ENCODE measurements at regions not wholly inside any gene's neighbourhood (a gene's known extent, or its start where the extent isn't known, plus 50 kb on each side); places are given as distances from the start of the nearest gene placed in this dataset.

GRCh38 chr16:35686595-35686994 is 2227.2 kb downstream of the TP53TG3F start:
- no peaks in the 10 kb centered on the region for H3K27me3 ChIP-seq (ENCODE audit: control insufficient read depth in 3 of 3, insufficient read depth in 3 of 3, low read length in 2 of 3)
- no peak overlapping the region for H3K4me3 ChIP-seq
- TF ChIP-seq CTCF (IDR thresholded peaks at IDR 0.05; ENCODE audit: control extremely low read depth, extremely low read depth), result no peak
- peaks cover 0 to 34% (median 6%) of the 10 kb centered on the region in 4 donors for H3K9me3 ChIP-seq (ENCODE audit: control insufficient read depth in 4 of 4, insufficient read depth in 3 of 4, low read length in 3 of 4)
- WGBS, 2 donors, result 89 to 93% methylated on average over 3 of the region's 3 CpGs
- no peak overlapping the region for H3K27ac ChIP-seq (ENCODE audit: low read depth in 1 of 2, low read length in 1 of 2)
- ATAC-seq (ENCODE audit: insufficient read depth, low FRiP score) (no peak), DNase-seq (no peak)
- H3K9ac ChIP-seq (ENCODE audit: insufficient read depth in 1 of 2, low read length in 2 of 2), result no peak overlapping the region
- H3K36me3 ChIP-seq (ENCODE audit: control insufficient read depth in 4 of 4, insufficient read depth in 4 of 4, low read length in 4 of 4), result no peaks in the 10 kb centered on the region
- no peaks in the 10 kb centered on the region for H3K4me1 ChIP-seq (ENCODE audit: control insufficient read depth in 5 of 5, insufficient read depth in 5 of 5, low read length in 5 of 5)

GRCh38 chr16:35687071-35687470 is 2227.7 kb downstream of the TP53TG3F start:
- Histone ChIP-seq H3K27ac (ENCODE audit: low read depth in 1 of 2, low read length in 1 of 2) (no peak overlapping the region), H3K4me3 (no peak overlapping the region), H3K9me3 (ENCODE audit: control insufficient read depth in 4 of 4, insufficient read depth in 3 of 4, low read length in 3 of 4) (peaks cover 0 to 36% (median 6%) of the 10 kb centered on the region in 4 donors), H3K4me1 (ENCODE audit: control insufficient read depth in 5 of 5, insufficient read depth in 5 of 5, low read length in 5 of 5) (no peaks in the 10 kb centered on the region), H3K27me3 (ENCODE audit: control insufficient read depth in 3 of 3, insufficient read depth in 3 of 3, low read length in 2 of 3) (no peaks in the 10 kb centered on the region), H3K36me3 (ENCODE audit: control insufficient read depth in 4 of 4, insufficient read depth in 4 of 4, low read length in 4 of 4) (no peaks in the 10 kb centered on the region), H3K9ac (ENCODE audit: insufficient read depth in 1 of 2, low read length in 2 of 2) (no peak overlapping the region)
- WGBS, 2 donors, result 60 to 69% methylated on average over 7 of the region's 7 CpGs
- ATAC-seq (ENCODE audit: insufficient read depth, low FRiP score) (no peak), DNase-seq (no peak)
- TF ChIP-seq CTCF (IDR thresholded peaks at IDR 0.05; ENCODE audit: control extremely low read depth, extremely low read depth), result no peak

GRCh38 chr16:35687781-35688180 is 2228.4 kb downstream of the TP53TG3F start:
- no peak overlapping the region for H3K9ac ChIP-seq (ENCODE audit: insufficient read depth in 1 of 2, low read length in 2 of 2)
- H3K4me3 ChIP-seq, result no peak overlapping the region
- ATAC-seq (ENCODE audit: insufficient read depth, low FRiP score), result no peak
- no peaks in the 10 kb centered on the region for H3K27me3 ChIP-seq (ENCODE audit: control insufficient read depth in 3 of 3, insufficient read depth in 3 of 3, low read length in 2 of 3)
- H3K27ac ChIP-seq (ENCODE audit: low read depth in 1 of 2, low read length in 1 of 2), result no peak overlapping the region
- no peak for DNase-seq
- TF ChIP-seq CTCF (IDR thresholded peaks at IDR 0.05; ENCODE audit: control extremely low read depth, extremely low read depth), result no peak
- H3K36me3 ChIP-seq (ENCODE audit: control insufficient read depth in 4 of 4, insufficient read depth in 4 of 4, low read length in 4 of 4), result no peaks in the 10 kb centered on the region
- H3K9me3 ChIP-seq (ENCODE audit: control insufficient read depth in 4 of 4, insufficient read depth in 3 of 4, low read length in 3 of 4), result peaks cover 0 to 41% (median 7%) of the 10 kb centered on the region in 4 donors
- H3K4me1 ChIP-seq (ENCODE audit: control insufficient read depth in 5 of 5, insufficient read depth in 5 of 5, low read length in 5 of 5), result no peaks in the 10 kb centered on the region
- 42 to 46% methylated on average over 5 of the region's 5 CpGs for WGBS, 2 donors

GRCh38 chr16:35689764-35690163 is 2230.4 kb downstream of the TP53TG3F start:
- 83 to 87% methylated on average over 7 of the region's 7 CpGs for WGBS, 2 donors
- H3K9ac ChIP-seq (ENCODE audit: insufficient read depth in 1 of 2, low read length in 2 of 2), result no peak overlapping the region
- no peaks in the 10 kb centered on the region for H3K36me3 ChIP-seq (ENCODE audit: control insufficient read depth in 4 of 4, insufficient read depth in 4 of 4, low read length in 4 of 4)
- peaks cover 0 to 51% (median 5%) of the 10 kb centered on the region in 4 donors for H3K9me3 ChIP-seq (ENCODE audit: control insufficient read depth in 4 of 4, insufficient read depth in 3 of 4, low read length in 3 of 4)
- no peaks in the 10 kb centered on the region for H3K4me1 ChIP-seq (ENCODE audit: control insufficient read depth in 5 of 5, insufficient read depth in 5 of 5, low read length in 5 of 5)
- no peaks in the 10 kb centered on the region for H3K27me3 ChIP-seq (ENCODE audit: control insufficient read depth in 3 of 3, insufficient read depth in 3 of 3, low read length in 2 of 3)
- H3K4me3 ChIP-seq, result no peak overlapping the region
- DNase-seq, result no peak
- TF ChIP-seq CTCF (IDR thresholded peaks at IDR 0.05; ENCODE audit: control extremely low read depth, extremely low read depth), result no peak
- H3K27ac ChIP-seq (ENCODE audit: low read depth in 1 of 2, low read length in 1 of 2), result no peak overlapping the region
- ATAC-seq (ENCODE audit: insufficient read depth, low FRiP score), result no peak
